GM13976 (cell line): ENCODE measurements at regions not wholly inside any gene's neighbourhood (a gene's known extent, or its start where the extent isn't known, plus 50 kb on each side); places are given as distances from the start of the nearest gene placed in this dataset.

Source experiments
- DNase-seq: peaks from one replicate; pipeline ENCODE4 v3.0.0; 2012; ENCODE audit warnings: low spot score
- CTCF ChIP-seq: IDR thresholded peaks from 2 replicates; pipeline ENCODE4 v1.5.1; 2012; ENCODE audit warnings: borderline replicate concordance, mild to moderate bottlenecking; ENCODE audit not compliant: insufficient read depth; ENCODE audit errors: extremely low read depth, missing control alignments, control extremely low read depth
- in situ Hi-C: fragments of 300-500 bp; cut with MboI; formaldehyde crosslinking; loops from one replicate; pipeline ENCODE4 v1.12.0; 2022; ENCODE audit warnings: low sequenced_read_pairs, mixed read lengths, inconsistent platforms; ENCODE audit not compliant: unreplicated experiment

- no peak for TF ChIP-seq CTCF
- no peak for DNase-seq
- in situ Hi-C loops, result no loop called here
Observed at GRCh38 chr4:81737865-81738559, 266.3 kb upstream of the RASGEF1B start.

DNA sequence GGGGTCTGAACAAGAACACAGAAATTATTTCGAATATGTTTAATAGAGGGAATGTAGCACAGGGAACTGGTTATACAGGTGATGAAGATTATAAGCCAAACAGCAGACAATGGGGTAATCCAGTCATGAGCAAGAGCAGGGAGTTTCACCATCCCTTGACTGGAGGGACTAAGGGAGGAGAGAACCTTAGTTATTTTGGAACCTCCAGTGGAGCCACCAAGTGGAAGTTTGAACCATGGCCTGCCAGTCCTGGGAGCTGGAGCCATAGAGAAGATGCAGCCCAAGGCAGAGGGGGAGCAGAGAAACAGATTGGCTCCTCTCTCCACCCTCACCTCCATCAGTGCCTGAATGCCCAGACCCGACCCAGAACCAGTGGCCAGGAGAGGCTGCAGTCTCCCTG lies 264.6 kb upstream of the RASGEF1B start:
- no peak for TF ChIP-seq CTCF
- DNase-seq, result no peak
- in situ Hi-C loops, result no loop called here

- no peak for DNase-seq
- in situ Hi-C loops, result no loop called here
- TF ChIP-seq CTCF, result no peak
Observed at GRCh38 chr4:81732980-81733379, 261.3 kb upstream of the RASGEF1B start.

GRCh38 chr4:81724925-81725329 lies 253.2 kb upstream of the RASGEF1B start:
- in situ Hi-C loops, result no loop called here
- no peak for DNase-seq
- no peak for TF ChIP-seq CTCF

- no peak for TF ChIP-seq CTCF
- in situ Hi-C loops, result no loop called here
- no peak for DNase-seq
Observed at GRCh38 chr4:81723927-81724587, 252.3 kb upstream of the RASGEF1B start.

- no peak for TF ChIP-seq CTCF
- DNase-seq, result no peak
- in situ Hi-C loops, result no loop called here
Observed at GRCh38 chr4:81723019-81723884, 251.5 kb upstream of the RASGEF1B start.
